ENCODE measurements at regions not wholly inside any gene's neighbourhood (a gene's known extent, or its start where the extent isn't known, plus 50 kb on each side); places are given as distances from the start of the nearest gene placed in this dataset.

DNA sequence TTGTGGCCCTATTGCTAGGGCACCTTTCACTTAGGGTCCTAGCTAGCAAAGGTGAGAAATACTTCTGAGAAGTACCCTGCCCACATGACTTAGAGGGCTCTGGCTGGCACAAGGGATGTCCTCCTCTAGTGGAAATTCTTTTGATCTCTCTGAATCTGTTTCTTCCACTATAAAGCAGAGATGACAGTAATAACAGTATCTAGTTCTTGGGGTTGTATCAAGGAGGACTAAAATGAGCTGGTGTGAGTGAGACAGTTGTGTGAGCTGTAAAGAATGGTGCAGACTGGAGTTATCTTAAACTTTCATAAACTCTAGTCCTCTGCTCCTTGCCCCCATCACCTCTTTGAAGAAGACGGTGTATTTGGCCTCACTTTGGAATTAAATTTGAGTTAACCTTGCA lies 157.8 kb upstream of the PLET1 start:
- no peaks in the 10 kb centered on the region for H4K20me1 ChIP-seq (ENCODE audit: insufficient read depth, poor library complexity, severe bottlenecking)
- no peaks in the 10 kb centered on the region for H3K36me3 ChIP-seq (replicated peaks; ENCODE audit: insufficient read depth, low read depth)
- 90% methylated on average over 1 of the region's 1 CpG for WGBS (ENCODE audit: low lambda C conversion rate, missing lambda C conversion rate)
- peaks cover 11% of the 10 kb centered on the region for H3K27me3 ChIP-seq
- DNase-seq (ENCODE audit: low spot score), result no peak
- no peak overlapping the region for H3K27ac ChIP-seq
- no peaks in the 10 kb centered on the region for H3K79me2 ChIP-seq
- H3K4me3 ChIP-seq, result no peak overlapping the region
- no peaks in the 10 kb centered on the region for H3K9me3 ChIP-seq (ENCODE audit: low read depth)
- H3K4me1 ChIP-seq (ENCODE audit: insufficient read depth), result no peaks in the 10 kb centered on the region
- no peak overlapping the region for H3K4me2 ChIP-seq
- no peak overlapping the region for H2AFZ ChIP-seq
- TF ChIP-seq EZH2 (IDR thresholded peaks at IDR 0.05; ENCODE audit: borderline replicate concordance) (no peak), EZH2phosphoT487 (IDR thresholded peaks at IDR 0.05; ENCODE audit: low read depth, severe bottlenecking, unreplicated experiment) (no peak)
- TF ChIP-seq, protein P1, sequence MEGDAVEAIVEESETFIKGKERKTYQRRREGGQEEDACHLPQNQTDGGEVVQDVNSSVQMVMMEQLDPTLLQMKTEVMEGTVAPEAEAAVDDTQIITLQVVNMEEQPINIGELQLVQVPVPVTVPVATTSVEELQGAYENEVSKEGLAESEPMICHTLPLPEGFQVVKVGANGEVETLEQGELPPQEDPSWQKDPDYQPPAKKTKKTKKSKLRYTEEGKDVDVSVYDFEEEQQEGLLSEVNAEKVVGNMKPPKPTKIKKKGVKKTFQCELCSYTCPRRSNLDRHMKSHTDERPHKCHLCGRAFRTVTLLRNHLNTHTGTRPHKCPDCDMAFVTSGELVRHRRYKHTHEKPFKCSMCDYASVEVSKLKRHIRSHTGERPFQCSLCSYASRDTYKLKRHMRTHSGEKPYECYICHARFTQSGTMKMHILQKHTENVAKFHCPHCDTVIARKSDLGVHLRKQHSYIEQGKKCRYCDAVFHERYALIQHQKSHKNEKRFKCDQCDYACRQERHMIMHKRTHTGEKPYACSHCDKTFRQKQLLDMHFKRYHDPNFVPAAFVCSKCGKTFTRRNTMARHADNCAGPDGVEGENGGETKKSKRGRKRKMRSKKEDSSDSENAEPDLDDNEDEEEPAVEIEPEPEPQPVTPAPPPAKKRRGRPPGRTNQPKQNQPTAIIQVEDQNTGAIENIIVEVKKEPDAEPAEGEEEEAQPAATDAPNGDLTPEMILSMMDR (IDR thresholded peaks at IDR 0.05; ENCODE audit: poor library complexity), result no peak
- no peaks in the 10 kb centered on the region for H3K9me2 ChIP-seq (replicated peaks; ENCODE audit: insufficient read depth)

- no peak overlapping the region for H3K4me2 ChIP-seq
- TF ChIP-seq, protein P1 (IDR thresholded peaks at IDR 0.05; ENCODE audit: poor library complexity), result no peak
- no peak for TF ChIP-seq EZH2phosphoT487 (IDR thresholded peaks at IDR 0.05; ENCODE audit: low read depth, severe bottlenecking, unreplicated experiment)
- no peak overlapping the region for H3K27ac ChIP-seq
- no peaks in the 10 kb centered on the region for H3K9me2 ChIP-seq (replicated peaks; ENCODE audit: insufficient read depth)
- WGBS (ENCODE audit: low lambda C conversion rate, missing lambda C conversion rate), result 52% methylated on average over 4 of the region's 4 CpGs
- no peaks in the 10 kb centered on the region for H4K20me1 ChIP-seq (ENCODE audit: insufficient read depth, poor library complexity, severe bottlenecking)
- H2AFZ ChIP-seq, result no peak overlapping the region
- no peaks in the 10 kb centered on the region for H3K4me1 ChIP-seq (ENCODE audit: insufficient read depth)
- H3K9me3 ChIP-seq (ENCODE audit: low read depth), result no peaks in the 10 kb centered on the region
- no peak overlapping the region for H3K4me3 ChIP-seq
- DNase-seq (ENCODE audit: low spot score), result no peak
- H3K36me3 ChIP-seq (replicated peaks; ENCODE audit: insufficient read depth, low read depth), result no peaks in the 10 kb centered on the region
- no peaks in the 10 kb centered on the region for H3K79me2 ChIP-seq
- H3K27me3 ChIP-seq, result peaks cover 11% of the 10 kb centered on the region
Observed at GRCh38 chr11:112421879-112422278, 161.2 kb upstream of the PLET1 start.

GRCh38 chr11:112425121-112425520 lies 164.5 kb upstream of the PLET1 start:
- Histone ChIP-seq H4K20me1 (ENCODE audit: insufficient read depth, poor library complexity, severe bottlenecking) (no peaks in the 10 kb centered on the region), H3K4me1 (ENCODE audit: insufficient read depth) (no peaks in the 10 kb centered on the region), H3K36me3 (replicated peaks; ENCODE audit: insufficient read depth, low read depth) (no peaks in the 10 kb centered on the region), H3K9me2 (replicated peaks; ENCODE audit: insufficient read depth) (no peaks in the 10 kb centered on the region), H3K4me3 (no peak overlapping the region), H3K27me3 (peaks cover 6% of the 10 kb centered on the region), H3K4me2 (no peak overlapping the region), H3K79me2 (no peaks in the 10 kb centered on the region), H2AFZ (no peak overlapping the region), H3K27ac (no peak overlapping the region), H3K9me3 (ENCODE audit: low read depth) (no peaks in the 10 kb centered on the region)
- TF ChIP-seq EZH2 (IDR thresholded peaks at IDR 0.05; ENCODE audit: borderline replicate concordance) (no peak), EZH2phosphoT487 (IDR thresholded peaks at IDR 0.05; ENCODE audit: low read depth, severe bottlenecking, unreplicated experiment) (no peak)
- TF ChIP-seq, protein P1 (IDR thresholded peaks at IDR 0.05; ENCODE audit: poor library complexity), result no peak
- DNase-seq (ENCODE audit: low spot score), result no peak
- WGBS (ENCODE audit: low lambda C conversion rate, missing lambda C conversion rate), result 85% methylated on average over 5 of the region's 5 CpGs

GRCh38 chr11:112437096-112437495 lies 176.4 kb upstream of the PLET1 start:
- Histone ChIP-seq H3K9me3 (ENCODE audit: low read depth) (no peaks in the 10 kb centered on the region), H3K9me2 (replicated peaks; ENCODE audit: insufficient read depth) (no peaks in the 10 kb centered on the region), H2AFZ (no peak overlapping the region), H3K36me3 (replicated peaks; ENCODE audit: insufficient read depth, low read depth) (no peaks in the 10 kb centered on the region), H3K27ac (no peak overlapping the region), H3K27me3 (no peaks in the 10 kb centered on the region), H3K79me2 (no peaks in the 10 kb centered on the region), H3K4me1 (ENCODE audit: insufficient read depth) (no peaks in the 10 kb centered on the region), H3K4me3 (no peak overlapping the region), H4K20me1 (ENCODE audit: insufficient read depth, poor library complexity, severe bottlenecking) (no peaks in the 10 kb centered on the region), H3K4me2 (no peak overlapping the region)
- TF ChIP-seq EZH2 (IDR thresholded peaks at IDR 0.05; ENCODE audit: borderline replicate concordance), result no peak
- TF ChIP-seq EZH2phosphoT487 (IDR thresholded peaks at IDR 0.05; ENCODE audit: low read depth, severe bottlenecking, unreplicated experiment), result no peak
- TF ChIP-seq, protein P1 (IDR thresholded peaks at IDR 0.05; ENCODE audit: poor library complexity), result no peak
- DNase-seq (ENCODE audit: low spot score), result no peak
- 58% methylated on average over 2 of the region's 2 CpGs for WGBS (ENCODE audit: low lambda C conversion rate, missing lambda C conversion rate)

Measured in hepatocyte (in vitro differentiated cells).